Keratinocyte (primary cell): ENCODE measurements at regions not wholly inside any gene's neighbourhood (a gene's known extent, or its start where the extent isn't known, plus 50 kb on each side); places are given as distances from the start of the nearest gene placed in this dataset.
A peak's percentile ranks its signal among the peaks of the same experiment; 100 is the strongest.

Experiments
- DNase-seq: peaks from one replicate; pipeline ENCODE4 v3.0.0-alpha.2; 2011; ENCODE audit warnings: low read depth, missing footprints, low spot score
- FAIRE-seq: peaks from 2 replicates; lab custom pipeline; 2011; peaks lifted over from hg19 to GRCh38; lab: Jason Lieb, UNC
- H2AFZ ChIP-seq: 2 replicates; pipeline ENCODE4 v1.6.0; 2012; ENCODE audit warnings: low read length, control low read depth, inconsistent platforms; ENCODE audit not compliant: control insufficient read depth
- H3K27ac ChIP-seq: 2 replicates; pipeline ENCODE4 v1.5.1; 2011; ENCODE audit warnings: low read length; ENCODE audit not compliant: control insufficient read depth, insufficient read depth
- H3K27me3 ChIP-seq: 3 replicates; pipeline ENCODE4 v1.6.0; 2011; ENCODE audit warnings: low read length; ENCODE audit not compliant: control insufficient read depth, insufficient read depth; ENCODE audit errors: extremely low read depth
- H3K36me3 ChIP-seq, 2 experiments: 2 replicates in 1 of 2; 3 replicates in 1 of 2; pipeline ENCODE4 v1.5.1; 2011; ENCODE audit warnings: low read length in 2 of 2, mild to moderate bottlenecking in 1 of 2; ENCODE audit not compliant: control insufficient read depth in 2 of 2, insufficient read depth in 2 of 2; ENCODE audit errors: extremely low read depth in 1 of 2
- H3K4me1 ChIP-seq: 3 replicates; pipeline ENCODE4 v1.5.1; 2011; ENCODE audit warnings: low read length; ENCODE audit not compliant: control insufficient read depth, insufficient read depth; ENCODE audit errors: extremely low read depth
- H3K4me2 ChIP-seq: 3 replicates; pipeline ENCODE4 v1.6.0; 2011; ENCODE audit warnings: low read depth, low read length; ENCODE audit not compliant: control insufficient read depth, insufficient read depth; ENCODE audit errors: extremely low read depth
- H3K4me3 ChIP-seq, 3 experiments: fragments of 200-600 bp in 1 of 3; sonication (generic) in 1 of 3; 2 replicates in 2 of 3; 3 replicates in 1 of 3; pipeline ENCODE4 v1.5.1; 2011 to 2016; ENCODE audit warnings: low read length in 3 of 3, mild to moderate bottlenecking in 3 of 3, control low read depth in 2 of 3, inconsistent platforms in 1 of 3, low read depth in 1 of 3, mixed read lengths in 1 of 3, mixed run types in 1 of 3, moderate library complexity in 1 of 3; ENCODE audit not compliant: control insufficient read depth in 2 of 3, insufficient read depth in 2 of 3; ENCODE audit errors: extremely low read depth in 1 of 3
- H3K79me2 ChIP-seq: 2 replicates; pipeline ENCODE4 v1.6.0; 2012; ENCODE audit warnings: low read length; ENCODE audit not compliant: control insufficient read depth, insufficient read depth
- H3K9ac ChIP-seq: 3 replicates; pipeline ENCODE4 v1.6.0; 2011; ENCODE audit warnings: low read length; ENCODE audit not compliant: control insufficient read depth, insufficient read depth; ENCODE audit errors: extremely low read depth
- H3K9me1 ChIP-seq: 3 replicates; pipeline ENCODE4 v1.6.0; 2011; ENCODE audit warnings: low read length; ENCODE audit not compliant: control insufficient read depth, insufficient read depth; ENCODE audit errors: extremely low read depth
- H3K9me3 ChIP-seq: 2 replicates; pipeline ENCODE4 v1.5.1; 2012; ENCODE audit warnings: low read depth, low read length; ENCODE audit not compliant: control insufficient read depth
- H4K20me1 ChIP-seq: 3 replicates; pipeline ENCODE4 v1.6.0; 2011; ENCODE audit warnings: low read length; ENCODE audit not compliant: control insufficient read depth, insufficient read depth; ENCODE audit errors: extremely low read depth
- EZH2 ChIP-seq: IDR thresholded peaks from one replicate; pipeline ENCODE4 v1.6.1; 2012; ENCODE audit warnings: inconsistent platforms, mild to moderate bottlenecking, low read length, moderate library complexity
- dilution Hi-C: fragments of 300-500 bp; cut with MboI; formaldehyde crosslinking; loops from one replicate; pipeline ENCODE4 v1.7.0; 2020; ENCODE audit warnings: low sequenced_read_pairs; ENCODE audit not compliant: extremely low pct_ligation_motif_present
- TF ChIP-seq, protein P1 (sequence below), 3 experiments: IDR thresholded peaks in 1 of 3; conservative IDR thresholded peaks in 1 of 3; optimal IDR thresholded peaks in 1 of 3; 2 replicates in 2 of 3; 3 replicates in 1 of 3; pipeline versions ENCODE3 to v1.5.1; 2011; ENCODE audit warnings: low read length in 3 of 3, mild to moderate bottlenecking in 3 of 3, moderate library complexity in 2 of 3, control low read depth in 1 of 3, inconsistent platforms in 1 of 3; ENCODE audit not compliant: insufficient read depth in 2 of 3; ENCODE audit errors: extremely low read depth in 1 of 3

- peaks cover 3% of the 10 kb centered on the region for H3K4me1 ChIP-seq
- H3K27me3 ChIP-seq, result peaks cover 57% of the 10 kb centered on the region
- no peak for DNase-seq
- no peak overlapping the region for H3K9ac ChIP-seq
- dilution Hi-C loops, result no loop called here
- no peaks in the 10 kb centered on the region for H3K36me3 ChIP-seq
- no peak for FAIRE-seq
- no peaks in the 10 kb centered on the region for H3K9me1 ChIP-seq
- no peak overlapping the region for H2AFZ ChIP-seq
- H3K9me3 ChIP-seq, result no peaks in the 10 kb centered on the region
- H3K79me2 ChIP-seq, result no peaks in the 10 kb centered on the region
- H3K27ac ChIP-seq, result no peak overlapping the region
- TF ChIP-seq, protein P1, sequence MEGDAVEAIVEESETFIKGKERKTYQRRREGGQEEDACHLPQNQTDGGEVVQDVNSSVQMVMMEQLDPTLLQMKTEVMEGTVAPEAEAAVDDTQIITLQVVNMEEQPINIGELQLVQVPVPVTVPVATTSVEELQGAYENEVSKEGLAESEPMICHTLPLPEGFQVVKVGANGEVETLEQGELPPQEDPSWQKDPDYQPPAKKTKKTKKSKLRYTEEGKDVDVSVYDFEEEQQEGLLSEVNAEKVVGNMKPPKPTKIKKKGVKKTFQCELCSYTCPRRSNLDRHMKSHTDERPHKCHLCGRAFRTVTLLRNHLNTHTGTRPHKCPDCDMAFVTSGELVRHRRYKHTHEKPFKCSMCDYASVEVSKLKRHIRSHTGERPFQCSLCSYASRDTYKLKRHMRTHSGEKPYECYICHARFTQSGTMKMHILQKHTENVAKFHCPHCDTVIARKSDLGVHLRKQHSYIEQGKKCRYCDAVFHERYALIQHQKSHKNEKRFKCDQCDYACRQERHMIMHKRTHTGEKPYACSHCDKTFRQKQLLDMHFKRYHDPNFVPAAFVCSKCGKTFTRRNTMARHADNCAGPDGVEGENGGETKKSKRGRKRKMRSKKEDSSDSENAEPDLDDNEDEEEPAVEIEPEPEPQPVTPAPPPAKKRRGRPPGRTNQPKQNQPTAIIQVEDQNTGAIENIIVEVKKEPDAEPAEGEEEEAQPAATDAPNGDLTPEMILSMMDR (optimal IDR thresholded peaks at IDR 0.05 in 1 of 3, IDR thresholded peaks at IDR 0.05 in 1 of 3, conservative IDR thresholded peaks at IDR 0.05 in 1 of 3; ENCODE audit: extremely low read depth in 1 of 3, insufficient read depth in 2 of 3, low read length in 3 of 3), result no peak
- TF ChIP-seq EZH2, result peak; percentile 68
- no peak overlapping the region for H3K4me3 ChIP-seq
- H4K20me1 ChIP-seq, result no peaks in the 10 kb centered on the region
- no peak overlapping the region for H3K4me2 ChIP-seq
These were observed 149.0 kb upstream of the ZNF536 start for GRCh38 chr19:30222992-30223865.

GRCh38 chr19:30223866-30224688 lies 148.1 kb upstream of the ZNF536 start:
- peaks cover 66% of the 10 kb centered on the region for H3K27me3 ChIP-seq

More at GRCh38 chr19:30223866-30224688, 148.1 kb upstream of the ZNF536 start:
- DNase-seq (no peak), FAIRE-seq (no peak)
- Histone ChIP-seq H3K4me1 (peaks cover 3% of the 10 kb centered on the region), H3K4me2 (no peak overlapping the region), H4K20me1 (no peaks in the 10 kb centered on the region), H2AFZ (no peak overlapping the region), H3K27ac (no peak overlapping the region), H3K9me1 (no peaks in the 10 kb centered on the region), H3K79me2 (no peaks in the 10 kb centered on the region), H3K4me3 (no peak overlapping the region), H3K36me3 (no peaks in the 10 kb centered on the region), H3K9me3 (no peaks in the 10 kb centered on the region), H3K9ac (no peak overlapping the region)
- dilution Hi-C loops, result no loop called here
- TF ChIP-seq EZH2, result no peak
- TF ChIP-seq, protein P1 (optimal IDR thresholded peaks at IDR 0.05 in 1 of 3, IDR thresholded peaks at IDR 0.05 in 1 of 3, conservative IDR thresholded peaks at IDR 0.05 in 1 of 3; ENCODE audit: extremely low read depth in 1 of 3, insufficient read depth in 2 of 3, low read length in 3 of 3), result no peak
